UCSD-AML1 (cell line): ENCODE measurements at regions not wholly inside any gene's neighbourhood (a gene's known extent, or its start where the extent isn't known, plus 50 kb on each side); places are given as distances from the start of the nearest gene placed in this dataset.
"Not testable (repeated sequence)": the region's sequence is repeated elsewhere in the genome, so short reads cannot be mapped to it uniquely, and the experiment has no call there.

Source experiments
- DNase-seq: peaks from one replicate; lab custom pipeline; 2025; ENCODE audit not compliant: unreplicated experiment; lab: John Stamatoyannopoulos, UW

- no peak for DNase-seq
These were observed 738.2 kb downstream of the BRINP1 start for GRCh38 chr9:118630931-118631595.

GRCh38 chr9:118631956-118632355, 737.3 kb downstream of the BRINP1 start:
- no peak for DNase-seq

- DNase-seq, result no peak
These were observed 733.8 kb downstream of the BRINP1 start for GRCh38 chr9:118635416-118635815.

- no peak for DNase-seq
These were observed 731.6 kb downstream of the BRINP1 start for GRCh38 chr9:118637681-118638080.

GRCh38 chr9:118640836-118641560, 728.2 kb downstream of the BRINP1 start:
- DNase-seq, result no peak

- DNase-seq, result no peak
These were observed 726.1 kb downstream of the BRINP1 start for GRCh38 chr9:118643118-118643517.

GRCh38 chr9:118644066-118644465, 725.2 kb downstream of the BRINP1 start:
- DNase-seq, result no peak

- DNase-seq, result no peak
These were observed 721.9 kb downstream of the BRINP1 start for GRCh38 chr9:118647331-118647730.

- DNase-seq, result no peak
These were observed 718.8 kb downstream of the BRINP1 start for GRCh38 chr9:118650417-118650816.

GRCh38 chr9:118651511-118651910, 717.7 kb downstream of the BRINP1 start:
- DNase-seq, result no peak

- no peak for DNase-seq
These were observed 717.0 kb downstream of the BRINP1 start for GRCh38 chr9:118652258-118652657.

- DNase-seq, result no peak
These were observed 716.3 kb downstream of the BRINP1 start for GRCh38 chr9:118652912-118653311.

GRCh38 chr9:118659011-118659410, 710.2 kb downstream of the BRINP1 start:
- DNase-seq, result no peak

GRCh38 chr9:118665226-118665919, 703.9 kb downstream of the BRINP1 start:
- no peak for DNase-seq

- DNase-seq, result no peak
These were observed 699.0 kb downstream of the BRINP1 start for GRCh38 chr9:118670011-118670953.

- DNase-seq, result no peak
These were observed 694.3 kb downstream of the BRINP1 start for GRCh38 chr9:118674942-118675341.

GRCh38 chr9:118677936-118678653, 691.1 kb downstream of the BRINP1 start:
- not testable (repeated sequence) for DNase-seq

- no peak for DNase-seq
These were observed 682.3 kb downstream of the BRINP1 start for GRCh38 chr9:118686959-118687358.

- no peak for DNase-seq
These were observed 680.0 kb downstream of the BRINP1 start for GRCh38 chr9:118689280-118689679.

GRCh38 chr9:118692613-118693012, 676.6 kb downstream of the BRINP1 start:
- no peak for DNase-seq
